ENCODE measurements at regions not wholly inside any gene's neighbourhood (a gene's known extent, or its start where the extent isn't known, plus 50 kb on each side); places are given as distances from the start of the nearest gene placed in this dataset.

GRCh38 chr20:12076200-12076599 lies 158.5 kb downstream of the BTBD3 start:
- no peak overlapping the region for H3K27ac ChIP-seq (ENCODE audit: extremely low read depth, low read depth, low read length)
- no peaks in the 10 kb centered on the region for H3K9me1 ChIP-seq (ENCODE audit: control insufficient read depth, insufficient read depth, low read length)
- no peaks in the 10 kb centered on the region for H3K9me3 ChIP-seq (replicated peaks; ENCODE audit: control insufficient read depth, insufficient read depth, low read depth, low read length)
- H3K79me2 ChIP-seq (ENCODE audit: control insufficient read depth, insufficient read depth, low read length), result no peaks in the 10 kb centered on the region
- WGBS (ENCODE audit: insufficient coverage, low coverage, missing lambda C conversion rate), result 0% methylated on average over 2 of the region's 3 CpGs
- H2AFZ ChIP-seq (ENCODE audit: low read depth, low read length), result no peak overlapping the region
- POLR2A ChIA-PET, result no interaction called here
- CTCF ChIA-PET (ENCODE audit: low intra/inter-chr PET ratio), result no interaction called here
- H3K36me3 ChIP-seq (ENCODE audit: control insufficient read depth, insufficient read depth, low read length), result no peaks in the 10 kb centered on the region
- no peaks in the 10 kb centered on the region for H4K20me1 ChIP-seq (replicated peaks; ENCODE audit: control insufficient read depth, insufficient read depth, low read length)
- H3K27me3 ChIP-seq (ENCODE audit: control insufficient read depth in 2 of 2, insufficient read depth in 2 of 2, low read length in 2 of 2), result no peaks in the 10 kb centered on the region
- ATAC-seq (no peak), FAIRE-seq (no peak), DNase-seq (ENCODE audit: extremely low read depth in 1 of 4, low spot score in 3 of 4) (no peak)
- no peaks in the 10 kb centered on the region for H3K4me1 ChIP-seq (replicated peaks in 1 of 2; ENCODE audit: control insufficient read depth in 2 of 2, insufficient read depth in 2 of 2, low read length in 2 of 2)
- BruUV-seq (replicated peaks), result no TSS peak
- TF ChIP-seq GABPB2 (CRISPR knock-in tag; conservative IDR thresholded peaks at IDR 0.05), result no peak
- TF ChIP-seq CREBBP (IDR thresholded peaks at IDR 0.05; ENCODE audit: low read depth, low read length), result no peak
- TF ChIP-seq SETDB1 (IDR thresholded peaks at IDR 0.05; ENCODE audit: low read length), result no peak
- TF ChIP-seq LEF1 (IDR thresholded peaks at IDR 0.05), result no peak
- TF ChIP-seq EHMT2 (IDR thresholded peaks at IDR 0.05), result no peak
- no peak for TF ChIP-seq KDM4B (IDR thresholded peaks at IDR 0.05; ENCODE audit: borderline replicate concordance in 2 of 2, low read depth in 1 of 2)
- TF ChIP-seq BCOR (IDR thresholded peaks at IDR 0.05), result no peak
- no peak for TF ChIP-seq CHD2 (IDR thresholded peaks at IDR 0.05; ENCODE audit: low read depth, low read length)
- TF ChIP-seq ZBTB40 (IDR thresholded peaks at IDR 0.05), result no peak
- no peak for TF ChIP-seq ZBTB40 (CRISPR knock-in tag; IDR thresholded peaks at IDR 0.05)
- no peak for TF ChIP-seq KDM2B (CRISPR knock-in tag; IDR thresholded peaks at IDR 0.05)
- TF ChIP-seq U2AF2 (optimal IDR thresholded peaks at IDR 0.05; ENCODE audit: low read depth, low read length), result no peak
- TF ChIP-seq PPARD (CRISPR knock-in tag; IDR thresholded peaks at IDR 0.05), result no peak
- no peak for TF ChIP-seq ZNF507 (tag; conservative IDR thresholded peaks at IDR 0.05)
- no peak for TF ChIP-seq ZFP36 (IDR thresholded peaks at IDR 0.05; ENCODE audit: low read depth, low read length, partially characterized antibody)
- no peak for TF ChIP-seq ZNF239 (CRISPR knock-in tag; IDR thresholded peaks at IDR 0.05)
- no peak for TF ChIP-seq ATF1 (CRISPR knock-in tag; IDR thresholded peaks at IDR 0.05)
- TF ChIP-seq ATF1 (tag; IDR thresholded peaks at IDR 0.05), result no peak
- no peak for TF ChIP-seq FOXA3 (CRISPR knock-in tag; conservative IDR thresholded peaks at IDR 0.05 in 1 of 2, IDR thresholded peaks at IDR 0.05 in 1 of 2)
- no peak overlapping the region for H3K4me2 ChIP-seq (ENCODE audit: insufficient read depth, low read length)
- in situ Hi-C loops (cut with MboI), result no loop called here
- intact Hi-C loops (cut with micrococcal nuclease), result no loop called here
- H3K9ac ChIP-seq (ENCODE audit: insufficient read depth in 1 of 2, low read depth in 2 of 2, low read length in 2 of 2), result no peak overlapping the region
- no peak overlapping the region for H3K4me3 ChIP-seq
